SK-N-SH treated with all-trans-retinoic acid at 6 μM for 48 hours (cell line): ENCODE measurements at regions not wholly inside any gene's neighbourhood (a gene's known extent, or its start where the extent isn't known, plus 50 kb on each side); places are given as distances from the start of the nearest gene placed in this dataset.

ENCODE experiments used
- CSDC2 ChIP-seq: fragments of 250-450 bp; sonication (Bioruptor Pico); IDR thresholded peaks from 2 replicates; pipeline ENCODE4 v1.5.0; 2020; ENCODE audit warnings: mild to moderate bottlenecking, moderate library complexity
- CSRNP3 ChIP-seq: fragments of 250-450 bp; sonication (Bioruptor Pico); IDR thresholded peaks from 2 replicates; pipeline ENCODE4 v1.5.1; 2021; ENCODE audit warnings: mild to moderate bottlenecking, moderate library complexity
- SNAI2 ChIP-seq: fragments of 250-450 bp; sonication (Bioruptor Pico); IDR thresholded peaks from 2 replicates; pipeline ENCODE4 v1.5.0; 2020; ENCODE audit warnings: mild to moderate bottlenecking, moderate library complexity

GRCh38 chr2:139704606-139705005 is 924.4 kb upstream of the NXPH2 start:
- TF ChIP-seq CSRNP3 (CRISPR knock-in tag) (no peak), CSDC2 (CRISPR knock-in tag) (no peak), SNAI2 (CRISPR knock-in tag) (no peak)
